ENCODE measurements at regions not wholly inside any gene's neighbourhood (a gene's known extent, or its start where the extent isn't known, plus 50 kb on each side); places are given as distances from the start of the nearest gene placed in this dataset.

DNA sequence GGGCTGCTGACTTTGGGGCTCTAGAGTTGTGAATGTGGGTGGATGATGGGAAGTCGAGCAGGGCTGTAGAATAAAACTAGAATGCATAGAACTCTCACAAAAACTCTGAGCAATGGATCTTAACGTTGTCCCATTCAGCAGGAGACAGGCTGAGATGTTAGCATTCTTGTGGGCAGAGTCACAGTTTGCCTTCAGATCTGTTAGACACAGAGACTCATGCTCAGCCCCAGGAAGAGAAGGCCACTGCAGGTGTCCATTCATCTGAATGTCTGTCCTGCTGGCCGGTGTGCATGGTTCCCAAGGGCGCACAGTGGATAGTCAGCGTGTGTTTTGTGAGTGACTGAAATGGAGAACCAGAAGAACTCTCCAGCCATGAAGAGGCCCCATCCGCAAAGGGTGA, 111.3 kb downstream of the TSN start:
- H3K4me3 ChIP-seq (ENCODE audit: low read length), result no peak overlapping the region
- H3K4me1 ChIP-seq (ENCODE audit: control insufficient read depth, insufficient read depth, low read length), result no peaks in the 10 kb centered on the region
- H3K36me3 ChIP-seq (ENCODE audit: control insufficient read depth, insufficient read depth, low read length), result no peaks in the 10 kb centered on the region
- no peak overlapping the region for H3K9ac ChIP-seq (ENCODE audit: low read length)
- no peak overlapping the region for H3K27ac ChIP-seq (ENCODE audit: low read depth, low read length)
- H3K27me3 ChIP-seq (ENCODE audit: control insufficient read depth, insufficient read depth, low read length), result no peaks in the 10 kb centered on the region

DNA sequence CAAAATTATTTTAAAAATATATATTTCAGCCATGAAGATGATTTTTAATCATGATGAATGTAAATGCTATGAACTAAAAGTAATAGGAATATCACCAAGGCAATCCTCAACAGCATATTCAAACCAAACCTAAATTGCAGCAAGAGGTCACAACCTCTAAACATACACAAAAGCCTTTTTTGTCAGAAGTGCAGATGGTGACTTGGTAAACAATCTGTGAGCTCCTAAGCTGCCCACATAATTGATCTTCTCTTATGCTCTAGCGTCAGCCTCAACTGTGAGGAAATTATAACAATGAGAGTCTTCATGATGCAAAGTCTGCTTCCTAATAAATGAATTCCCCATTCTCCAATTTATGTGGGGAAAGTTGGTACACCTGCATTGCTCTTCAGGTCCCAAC, 113.2 kb downstream of the TSN start:
- Histone ChIP-seq H3K9ac (ENCODE audit: low read length) (no peak overlapping the region), H3K27me3 (ENCODE audit: control insufficient read depth, insufficient read depth, low read length) (no peaks in the 10 kb centered on the region), H3K4me3 (ENCODE audit: low read length) (no peak overlapping the region), H3K4me1 (ENCODE audit: control insufficient read depth, insufficient read depth, low read length) (no peaks in the 10 kb centered on the region), H3K27ac (ENCODE audit: low read depth, low read length) (no peak overlapping the region), H3K36me3 (ENCODE audit: control insufficient read depth, insufficient read depth, low read length) (no peaks in the 10 kb centered on the region)

GRCh38 chr2:121869363-121869762, 113.9 kb downstream of the TSN start:
- Histone ChIP-seq H3K27me3 (ENCODE audit: control insufficient read depth, insufficient read depth, low read length) (no peaks in the 10 kb centered on the region), H3K4me3 (ENCODE audit: low read length) (no peak overlapping the region), H3K27ac (ENCODE audit: low read depth, low read length) (no peak overlapping the region), H3K36me3 (ENCODE audit: control insufficient read depth, insufficient read depth, low read length) (no peaks in the 10 kb centered on the region), H3K9ac (ENCODE audit: low read length) (no peak overlapping the region), H3K4me1 (ENCODE audit: control insufficient read depth, insufficient read depth, low read length) (no peaks in the 10 kb centered on the region)

GRCh38 chr2:121869873-121870272, 114.4 kb downstream of the TSN start:
- Histone ChIP-seq H3K4me1 (ENCODE audit: control insufficient read depth, insufficient read depth, low read length) (no peaks in the 10 kb centered on the region), H3K27ac (ENCODE audit: low read depth, low read length) (no peak overlapping the region), H3K4me3 (ENCODE audit: low read length) (no peak overlapping the region), H3K36me3 (ENCODE audit: control insufficient read depth, insufficient read depth, low read length) (no peaks in the 10 kb centered on the region), H3K27me3 (ENCODE audit: control insufficient read depth, insufficient read depth, low read length) (no peaks in the 10 kb centered on the region), H3K9ac (ENCODE audit: low read length) (no peak overlapping the region)

DNA sequence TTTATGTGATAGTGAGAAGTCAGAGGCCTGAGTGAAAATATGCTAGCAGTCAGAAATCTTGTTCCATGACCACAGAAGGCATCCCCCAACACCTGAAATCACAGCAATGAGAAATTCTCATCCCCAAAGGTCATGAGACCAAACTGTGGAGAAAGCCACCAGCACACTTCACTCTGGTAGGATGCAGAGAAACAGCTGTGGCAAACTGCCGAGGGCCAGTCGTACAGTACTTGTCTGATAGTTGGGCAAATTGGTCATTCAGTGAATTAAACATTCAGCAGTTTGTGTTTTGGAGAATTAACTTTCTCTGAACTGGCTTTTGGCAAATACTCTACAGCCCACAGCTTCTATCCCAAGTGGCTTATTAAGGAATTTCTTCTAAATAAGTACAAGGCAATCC, 117.2 kb downstream of the TSN start:
- H3K27me3 ChIP-seq (ENCODE audit: control insufficient read depth, insufficient read depth, low read length), result no peaks in the 10 kb centered on the region
- no peak overlapping the region for H3K9ac ChIP-seq (ENCODE audit: low read length)
- no peak overlapping the region for H3K4me3 ChIP-seq (ENCODE audit: low read length)
- H3K27ac ChIP-seq (ENCODE audit: low read depth, low read length), result no peak overlapping the region
- H3K36me3 ChIP-seq (ENCODE audit: control insufficient read depth, insufficient read depth, low read length), result no peaks in the 10 kb centered on the region
- no peaks in the 10 kb centered on the region for H3K4me1 ChIP-seq (ENCODE audit: control insufficient read depth, insufficient read depth, low read length)

DNA sequence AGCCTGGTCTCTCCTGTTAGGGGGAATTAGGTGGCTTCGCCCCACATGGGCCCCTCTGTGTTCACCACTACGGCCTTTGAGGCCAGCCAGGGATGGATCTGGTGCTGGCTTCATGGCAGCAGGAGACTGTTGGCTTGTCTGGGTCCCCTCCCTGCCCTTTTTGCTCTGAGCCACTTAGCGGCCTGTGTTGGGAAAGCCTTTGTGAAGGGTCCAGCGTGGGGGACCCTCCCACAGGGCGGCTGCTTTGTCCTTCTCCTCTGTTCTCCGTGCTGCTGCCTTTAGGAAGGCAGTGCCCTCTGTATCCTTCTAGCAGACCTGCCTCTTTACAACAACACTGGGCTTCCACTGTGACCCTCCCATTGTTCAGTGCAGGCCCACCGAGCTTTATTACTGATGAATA, 118.4 kb downstream of the TSN start:
- no peaks in the 10 kb centered on the region for H3K27me3 ChIP-seq (ENCODE audit: control insufficient read depth, insufficient read depth, low read length)
- H3K27ac ChIP-seq (ENCODE audit: low read depth, low read length), result no peak overlapping the region
- no peak overlapping the region for H3K4me3 ChIP-seq (ENCODE audit: low read length)
- H3K4me1 ChIP-seq (ENCODE audit: control insufficient read depth, insufficient read depth, low read length), result no peaks in the 10 kb centered on the region
- no peaks in the 10 kb centered on the region for H3K36me3 ChIP-seq (ENCODE audit: control insufficient read depth, insufficient read depth, low read length)
- no peak overlapping the region for H3K9ac ChIP-seq (ENCODE audit: low read length)

GRCh38 chr2:121875585-121876185, 120.2 kb downstream of the TSN start:
- Histone ChIP-seq H3K4me3 (ENCODE audit: low read length) (no peak overlapping the region), H3K9ac (ENCODE audit: low read length) (no peak overlapping the region), H3K27me3 (ENCODE audit: control insufficient read depth, insufficient read depth, low read length) (no peaks in the 10 kb centered on the region), H3K36me3 (ENCODE audit: control insufficient read depth, insufficient read depth, low read length) (no peaks in the 10 kb centered on the region), H3K4me1 (ENCODE audit: control insufficient read depth, insufficient read depth, low read length) (no peaks in the 10 kb centered on the region), H3K27ac (ENCODE audit: low read depth, low read length) (no peak overlapping the region)

- H3K4me3 ChIP-seq (ENCODE audit: low read length), result no peak overlapping the region
- H3K27ac ChIP-seq (ENCODE audit: low read depth, low read length), result no peak overlapping the region
- H3K36me3 ChIP-seq (ENCODE audit: control insufficient read depth, insufficient read depth, low read length), result no peaks in the 10 kb centered on the region
- no peak overlapping the region for H3K9ac ChIP-seq (ENCODE audit: low read length)
- no peaks in the 10 kb centered on the region for H3K27me3 ChIP-seq (ENCODE audit: control insufficient read depth, insufficient read depth, low read length)
- H3K4me1 ChIP-seq (ENCODE audit: control insufficient read depth, insufficient read depth, low read length), result no peaks in the 10 kb centered on the region
Measured at GRCh38 chr2:121877366-121877765, 121.9 kb downstream of the TSN start.

- H3K36me3 ChIP-seq (ENCODE audit: control insufficient read depth, insufficient read depth, low read length), result no peaks in the 10 kb centered on the region
- no peaks in the 10 kb centered on the region for H3K4me1 ChIP-seq (ENCODE audit: control insufficient read depth, insufficient read depth, low read length)
- H3K27ac ChIP-seq (ENCODE audit: low read depth, low read length), result no peak overlapping the region
- no peak overlapping the region for H3K4me3 ChIP-seq (ENCODE audit: low read length)
- no peak overlapping the region for H3K9ac ChIP-seq (ENCODE audit: low read length)
- no peaks in the 10 kb centered on the region for H3K27me3 ChIP-seq (ENCODE audit: control insufficient read depth, insufficient read depth, low read length)
Measured at GRCh38 chr2:121880283-121880682, 124.8 kb downstream of the TSN start.

DNA sequence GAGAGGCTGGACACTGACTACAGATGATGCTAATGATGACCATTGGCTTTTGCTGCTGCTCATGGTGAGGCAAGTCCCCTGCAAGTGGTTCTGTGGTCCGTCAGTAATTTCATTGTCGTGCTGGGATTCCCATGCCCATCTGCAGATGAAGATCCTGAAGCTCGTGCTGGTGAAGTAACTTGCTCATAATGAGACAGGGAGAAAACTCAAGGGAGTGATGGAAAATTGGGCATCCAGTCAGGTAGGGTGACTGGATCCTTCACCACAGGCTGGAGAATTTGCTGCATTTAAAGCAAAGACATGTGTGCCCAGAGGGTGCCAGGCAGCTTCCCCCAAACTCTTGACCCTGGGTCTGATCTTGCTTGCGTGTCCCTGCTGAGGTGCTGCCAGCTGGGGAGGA, 125.6 kb downstream of the TSN start:
- Histone ChIP-seq H3K27me3 (ENCODE audit: control insufficient read depth, insufficient read depth, low read length) (no peaks in the 10 kb centered on the region), H3K9ac (ENCODE audit: low read length) (no peak overlapping the region), H3K4me3 (ENCODE audit: low read length) (no peak overlapping the region), H3K4me1 (ENCODE audit: control insufficient read depth, insufficient read depth, low read length) (no peaks in the 10 kb centered on the region), H3K27ac (ENCODE audit: low read depth, low read length) (no peak overlapping the region), H3K36me3 (ENCODE audit: control insufficient read depth, insufficient read depth, low read length) (no peaks in the 10 kb centered on the region)

DNA sequence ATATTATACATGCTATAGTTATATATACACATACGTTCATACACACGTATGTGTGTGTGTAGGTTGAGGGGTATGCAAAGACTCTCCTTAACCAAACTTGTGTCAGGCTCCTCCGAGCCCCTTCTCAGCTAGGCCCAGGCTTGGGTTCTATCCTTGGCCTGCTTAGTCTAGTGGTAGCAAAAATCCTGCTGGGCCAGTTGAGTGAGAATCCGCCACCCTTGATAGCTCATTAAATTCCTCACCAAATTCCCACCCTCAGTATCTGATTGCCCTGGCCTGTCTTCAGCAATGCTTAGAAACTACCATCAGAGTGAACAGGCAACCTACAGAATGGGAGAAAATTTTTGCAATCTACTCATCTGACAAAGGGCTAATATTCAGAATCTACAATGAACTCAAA, 126.5 kb downstream of the TSN start:
- Histone ChIP-seq H3K27ac (ENCODE audit: low read depth, low read length) (no peak overlapping the region), H3K4me3 (ENCODE audit: low read length) (no peak overlapping the region), H3K4me1 (ENCODE audit: control insufficient read depth, insufficient read depth, low read length) (no peaks in the 10 kb centered on the region), H3K36me3 (ENCODE audit: control insufficient read depth, insufficient read depth, low read length) (no peaks in the 10 kb centered on the region), H3K9ac (ENCODE audit: low read length) (no peak overlapping the region), H3K27me3 (ENCODE audit: control insufficient read depth, insufficient read depth, low read length) (no peaks in the 10 kb centered on the region)

- H3K36me3 ChIP-seq (ENCODE audit: control insufficient read depth, insufficient read depth, low read length), result no peaks in the 10 kb centered on the region
- H3K4me3 ChIP-seq (ENCODE audit: low read length), result no peak overlapping the region
- H3K4me1 ChIP-seq (ENCODE audit: control insufficient read depth, insufficient read depth, low read length), result no peaks in the 10 kb centered on the region
- H3K9ac ChIP-seq (ENCODE audit: low read length), result no peak overlapping the region
- no peak overlapping the region for H3K27ac ChIP-seq (ENCODE audit: low read depth, low read length)
- no peaks in the 10 kb centered on the region for H3K27me3 ChIP-seq (ENCODE audit: control insufficient read depth, insufficient read depth, low read length)
Measured at GRCh38 chr2:121884078-121884477, 128.6 kb downstream of the TSN start.

DNA sequence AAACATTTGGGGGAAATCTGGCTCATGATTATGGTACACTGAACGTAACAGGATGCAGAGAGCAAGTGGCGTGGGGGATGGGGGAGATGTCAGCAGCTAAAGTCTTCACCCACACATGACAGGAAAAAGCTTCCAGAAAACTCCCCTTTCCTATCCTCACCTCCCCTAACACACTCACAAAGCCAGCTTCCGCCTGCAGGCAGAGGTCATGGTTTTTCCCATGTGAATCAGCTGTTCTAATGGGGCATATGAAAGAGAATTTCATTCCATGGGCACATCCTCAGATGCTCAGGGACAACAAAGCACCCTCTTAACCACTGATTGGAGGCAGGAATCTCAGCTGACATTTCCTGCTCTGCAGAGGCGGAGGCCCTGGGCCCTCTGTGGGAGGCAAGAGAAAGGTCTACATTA, 129.1 kb downstream of the TSN start:
- Histone ChIP-seq H3K27ac (ENCODE audit: low read depth, low read length) (no peak overlapping the region), H3K4me1 (ENCODE audit: control insufficient read depth, insufficient read depth, low read length) (no peaks in the 10 kb centered on the region), H3K9ac (ENCODE audit: low read length) (no peak overlapping the region), H3K27me3 (ENCODE audit: control insufficient read depth, insufficient read depth, low read length) (no peaks in the 10 kb centered on the region), H3K36me3 (ENCODE audit: control insufficient read depth, insufficient read depth, low read length) (no peaks in the 10 kb centered on the region), H3K4me3 (ENCODE audit: low read length) (no peak overlapping the region)

All from rectal smooth muscle tissue (tissue), 1 donor.